ENCODE measurements at regions not wholly inside any gene's neighbourhood (a gene's known extent, or its start where the extent isn't known, plus 50 kb on each side); places are given as distances from the start of the nearest gene placed in this dataset.
A peak's percentile ranks its signal among the peaks of the same experiment; 100 is the strongest.

DNA sequence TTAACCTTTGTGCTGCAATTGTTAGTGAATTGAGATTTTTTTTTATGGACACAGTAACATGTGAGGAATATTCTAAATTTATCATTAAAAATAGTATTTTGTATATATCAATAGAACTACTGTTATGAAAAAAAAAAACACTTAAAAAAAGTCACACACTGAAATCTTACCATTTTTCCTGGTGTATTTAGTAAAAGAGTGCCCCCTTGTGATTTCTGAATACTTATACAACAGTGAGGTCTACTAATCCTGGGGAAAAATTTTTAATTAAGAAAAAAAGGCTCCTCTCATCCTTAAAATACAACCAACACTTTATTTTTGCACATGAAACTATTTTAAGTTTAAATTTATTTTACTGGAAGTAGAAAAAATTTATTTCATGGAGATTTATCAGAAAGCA lies 56.4 kb upstream of the SPOCK3 start:
- peak in 2 of 3 donors; percentile 10 to 53 for DNase-seq (ENCODE audit: low read depth in 2 of 3, low spot score in 2 of 3)

DNA sequence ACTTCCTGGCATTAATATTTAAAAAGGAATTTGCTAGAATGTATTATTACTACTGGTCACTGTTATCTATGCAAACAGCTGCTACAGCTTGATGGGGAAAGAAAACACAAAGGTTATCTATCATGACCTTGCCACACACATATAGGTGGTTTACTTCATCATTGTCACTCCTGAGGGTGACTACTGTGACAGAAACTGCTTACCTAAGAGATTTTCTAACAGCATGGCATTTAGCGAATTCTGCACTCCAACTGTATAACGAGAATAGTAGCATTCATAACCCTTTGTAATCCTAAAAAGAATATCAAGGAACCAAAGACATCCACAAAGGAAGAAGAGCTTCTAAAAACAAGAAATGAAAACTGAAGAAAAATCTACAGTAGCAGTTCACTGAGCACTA lies 74.6 kb upstream of the SPOCK3 start:
- no peak for DNase-seq (ENCODE audit: low read depth in 2 of 3, low spot score in 2 of 3)

DNA sequence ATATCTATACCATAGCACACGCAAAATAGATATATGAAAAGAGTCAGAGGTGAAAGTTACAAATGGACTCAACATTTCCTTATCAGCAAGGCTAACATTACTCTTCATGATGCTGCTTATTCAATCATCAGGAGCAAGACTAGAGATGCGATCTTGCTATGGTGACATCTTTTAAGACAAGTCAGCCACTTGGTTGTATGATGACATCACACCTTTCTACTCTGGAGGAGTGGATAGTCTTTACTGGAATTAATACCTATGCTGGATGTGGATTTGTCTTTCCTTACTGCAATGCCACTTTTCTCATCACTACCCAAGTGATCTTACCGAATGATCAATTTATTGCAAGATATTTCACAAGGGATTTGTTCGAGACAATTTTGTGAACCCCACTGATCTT lies 87.0 kb upstream of the SPOCK3 start:
- no peak for DNase-seq (ENCODE audit: low read depth in 2 of 3, low spot score in 2 of 3)

DNA sequence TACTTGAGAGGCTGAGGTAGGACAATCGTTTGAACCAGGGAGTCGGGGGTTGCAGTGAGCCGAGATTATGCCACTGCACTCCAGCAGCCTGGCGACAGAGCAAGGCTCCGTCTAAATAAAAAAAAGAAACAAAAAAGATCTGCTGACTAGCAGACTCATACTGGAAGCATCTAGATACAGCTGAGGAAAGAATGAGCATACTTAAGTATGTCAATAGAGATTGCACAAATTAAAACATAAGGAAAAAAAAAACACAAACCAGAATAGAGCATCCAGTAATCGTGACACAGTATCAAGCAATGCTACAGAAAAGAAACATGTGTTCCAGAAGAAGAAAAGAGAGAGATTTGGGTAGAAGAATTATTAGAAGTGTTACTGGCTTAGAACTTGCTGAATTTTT lies 105.5 kb upstream of the SPOCK3 start:
- DNase-seq (ENCODE audit: low read depth in 2 of 3, low spot score in 2 of 3) = no peak

DNA sequence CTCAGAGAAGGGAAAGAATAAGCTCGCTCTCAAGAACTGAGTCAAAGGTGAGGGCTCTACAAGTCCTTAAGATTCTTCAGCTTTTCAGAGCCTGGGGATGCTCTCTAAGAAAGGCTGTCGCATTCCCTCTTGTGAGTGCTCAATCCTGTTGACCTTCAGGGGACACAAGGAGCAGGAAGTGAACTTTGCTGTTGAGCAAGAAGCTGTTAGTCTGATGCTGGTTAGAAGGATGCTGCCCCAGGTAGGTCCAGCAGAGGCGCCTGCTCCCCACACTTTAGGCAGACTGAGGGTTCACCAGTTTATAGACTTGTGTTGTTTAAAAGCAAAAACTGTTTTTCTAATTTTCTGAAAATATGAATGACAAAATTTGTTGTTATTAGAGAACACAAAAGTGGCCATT lies 125.4 kb upstream of the SPOCK3 start:
- DNase-seq (ENCODE audit: low read depth in 2 of 3, low spot score in 2 of 3) = no peak

DNA sequence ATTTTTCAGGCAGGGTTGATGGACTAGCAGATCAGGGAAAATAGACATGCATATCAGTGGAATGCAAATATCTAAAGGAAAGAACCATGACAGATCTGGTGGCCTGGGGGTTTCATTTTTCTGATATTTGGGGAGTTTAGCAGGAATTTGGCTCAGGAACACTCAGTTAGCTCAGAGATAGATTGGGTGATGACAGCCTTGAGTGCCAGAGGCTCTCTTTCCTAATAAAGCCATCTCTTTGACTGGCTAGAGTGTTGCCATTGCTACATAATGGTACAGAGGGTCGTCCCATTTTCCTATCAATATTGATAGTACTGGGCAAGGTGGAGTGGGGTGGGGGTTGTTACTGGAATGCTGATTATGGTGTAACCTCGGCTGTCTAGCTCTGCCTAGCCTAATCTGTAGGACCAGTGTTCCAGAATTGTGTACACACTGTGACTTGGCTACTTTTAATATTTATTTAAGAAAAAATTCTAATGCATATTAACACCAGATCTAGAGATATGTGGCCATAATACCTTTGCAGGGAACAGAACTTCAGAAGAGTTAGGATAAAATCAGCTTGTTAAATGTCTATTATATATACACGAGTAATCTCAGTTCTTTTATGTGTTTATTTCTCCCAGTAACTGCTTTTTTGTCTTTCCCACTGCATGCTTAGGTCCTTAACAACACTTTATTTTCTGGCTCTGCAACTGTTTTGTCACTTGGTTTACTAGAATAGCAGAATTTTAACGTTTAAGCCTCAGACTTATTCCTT lies 145.0 kb upstream of the SPOCK3 start:
- no peak for DNase-seq (ENCODE audit: low read depth in 2 of 3, low spot score in 2 of 3)

DNA sequence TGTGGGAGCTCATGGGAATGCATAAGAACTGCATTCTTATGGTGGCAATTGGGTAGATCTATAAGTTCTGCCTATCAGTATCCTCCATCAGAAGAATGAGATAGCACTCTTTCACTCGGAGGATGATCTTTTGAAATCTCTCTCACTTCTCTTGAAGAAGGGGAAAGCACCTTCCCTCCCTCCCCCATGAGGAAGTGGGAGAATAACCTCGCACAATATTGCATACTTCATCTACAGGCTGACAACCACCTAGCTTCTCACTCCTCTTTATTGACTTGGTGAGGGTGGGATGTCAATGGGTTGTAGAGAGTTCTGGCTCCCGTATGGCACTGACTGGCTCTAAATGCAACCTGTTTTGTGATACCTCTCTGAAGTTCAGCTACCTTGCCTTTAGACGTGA lies 146.7 kb upstream of the SPOCK3 start:
- DNase-seq (ENCODE audit: low read depth in 2 of 3, low spot score in 2 of 3) = no peak

DNA sequence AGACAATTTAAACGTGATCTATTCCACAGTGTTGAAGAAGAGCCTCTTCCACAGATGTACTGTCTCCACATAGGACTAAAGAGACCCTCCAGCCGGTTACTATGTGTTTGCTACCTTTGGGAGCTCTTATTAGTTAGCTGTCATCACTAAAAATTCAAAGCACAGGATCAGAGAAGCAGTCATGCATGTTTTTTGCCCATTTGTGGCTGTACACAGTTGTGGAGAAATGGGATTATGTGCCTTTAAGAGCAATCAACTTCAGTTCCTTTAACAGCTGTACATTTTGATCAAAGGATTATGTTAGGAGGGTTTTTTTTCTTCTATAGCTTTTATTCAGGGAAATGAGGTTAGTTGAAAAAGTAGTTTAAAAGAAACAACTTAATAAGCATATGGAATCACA lies 149.0 kb upstream of the SPOCK3 start:
- no peak for DNase-seq (ENCODE audit: low read depth in 2 of 3, low spot score in 2 of 3)

DNA sequence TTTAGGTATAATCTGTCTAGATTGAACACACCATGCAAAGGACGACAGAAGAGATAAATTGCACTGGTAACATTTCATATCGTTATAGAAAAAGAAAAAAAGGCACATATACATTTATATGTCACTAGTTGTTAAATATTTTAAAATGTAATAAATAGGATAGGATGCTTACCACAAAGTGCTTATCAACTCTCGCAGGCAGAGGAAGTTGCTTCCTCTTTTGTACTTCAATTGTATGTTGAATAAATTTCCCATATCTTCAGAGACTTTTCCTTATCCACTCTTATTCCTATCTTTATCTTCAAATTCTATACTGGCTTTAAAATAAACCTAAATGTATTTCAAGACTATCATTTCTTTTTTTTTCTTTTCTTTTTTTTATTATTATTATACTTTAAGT lies 163.3 kb upstream of the SPOCK3 start:
- peak in 2 of 3 donors; percentile 30 to 68 for DNase-seq (ENCODE audit: low read depth in 2 of 3, low spot score in 2 of 3)

DNA sequence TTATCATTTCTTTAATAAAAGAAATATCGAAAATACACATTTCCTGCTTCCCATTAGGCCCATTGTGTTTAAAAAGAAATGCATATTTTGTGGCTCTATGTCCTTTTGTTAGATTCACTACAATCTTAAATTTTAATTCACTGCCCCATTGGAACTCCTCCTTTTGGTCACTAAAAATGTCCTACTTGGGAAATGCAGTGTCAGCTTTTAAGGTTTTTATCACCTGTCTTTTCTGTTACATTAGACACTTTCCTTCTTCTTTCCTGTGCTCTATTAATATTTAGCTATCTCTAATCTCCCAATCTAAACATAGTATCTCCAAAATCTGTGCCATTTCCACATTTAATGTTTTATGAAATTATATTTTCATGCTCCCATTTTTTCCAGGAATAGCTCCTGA lies 164.9 kb upstream of the SPOCK3 start:
- no peak for DNase-seq (ENCODE audit: low read depth in 2 of 3, low spot score in 2 of 3)

DNA sequence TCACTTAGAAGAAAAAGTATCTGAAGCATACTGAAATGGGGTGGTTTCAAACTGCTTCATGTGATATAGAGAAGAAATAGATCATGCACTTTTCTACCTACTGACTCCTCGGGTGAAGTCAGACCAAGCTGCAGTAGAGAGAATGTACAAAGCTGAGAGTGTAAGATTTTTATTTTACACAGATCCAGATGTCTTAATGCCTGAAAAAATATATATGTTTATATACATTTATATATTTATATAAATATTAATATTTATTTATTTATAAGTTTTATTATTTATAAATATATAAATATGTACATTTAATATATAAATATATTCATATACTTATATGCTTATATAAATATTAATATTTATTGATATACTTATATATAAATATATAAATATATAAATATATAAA lies 171.9 kb upstream of the SPOCK3 start:
- no peak for DNase-seq (ENCODE audit: low read depth in 2 of 3, low spot score in 2 of 3)

DNA sequence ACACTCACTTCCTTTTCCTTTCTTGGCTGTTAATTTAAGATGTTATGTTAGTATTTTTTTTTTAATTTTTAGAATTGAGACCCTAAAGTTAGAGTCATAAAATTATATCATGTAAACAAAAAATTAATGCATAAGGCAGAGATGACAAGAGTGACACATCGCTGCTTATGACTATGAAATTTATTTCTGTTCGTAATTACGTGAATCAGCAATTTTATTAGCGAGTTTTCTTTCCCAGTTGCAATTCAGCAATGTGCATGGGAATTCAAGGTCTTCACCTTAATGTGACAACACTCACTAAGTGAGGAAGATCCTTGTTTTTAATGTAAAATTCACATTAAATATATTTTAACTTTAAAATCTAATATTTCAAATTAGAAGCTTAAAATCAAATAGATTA lies 181.2 kb upstream of the SPOCK3 start:
- no peak for DNase-seq (ENCODE audit: low read depth in 2 of 3, low spot score in 2 of 3)

DNA sequence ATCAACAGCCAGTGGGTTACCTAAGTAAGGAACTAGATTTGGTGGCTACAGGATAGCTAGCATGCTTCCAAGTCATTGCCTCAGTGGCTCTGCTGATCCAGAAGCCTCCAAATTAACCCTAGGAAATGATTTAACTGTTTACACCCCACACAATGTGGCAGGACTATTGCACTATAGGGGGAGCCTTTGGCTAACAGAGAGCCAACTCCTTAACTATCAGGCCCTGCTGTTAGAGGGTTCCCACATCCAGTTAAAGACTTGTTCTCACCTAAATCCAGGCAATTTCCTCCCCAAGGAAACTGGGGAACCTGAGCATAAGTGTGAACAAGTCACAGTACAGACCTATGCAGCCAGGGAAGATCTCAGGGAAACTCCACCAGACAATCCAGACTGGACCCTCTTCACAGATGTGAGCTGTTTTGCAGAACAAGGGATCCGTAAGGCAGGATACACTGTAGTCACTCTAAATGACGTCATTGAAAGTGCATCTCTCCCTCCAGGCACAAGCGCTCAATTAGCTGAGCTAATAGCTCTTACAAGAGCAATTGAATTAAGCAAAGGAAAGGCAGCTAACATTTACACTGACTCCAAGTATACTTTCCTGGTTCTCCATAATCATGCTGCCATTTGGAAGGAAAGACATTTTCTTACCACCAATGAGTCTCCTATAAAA lies 185.3 kb upstream of the SPOCK3 start:
- no peak for DNase-seq (ENCODE audit: low read depth in 2 of 3, low spot score in 2 of 3)

DNA sequence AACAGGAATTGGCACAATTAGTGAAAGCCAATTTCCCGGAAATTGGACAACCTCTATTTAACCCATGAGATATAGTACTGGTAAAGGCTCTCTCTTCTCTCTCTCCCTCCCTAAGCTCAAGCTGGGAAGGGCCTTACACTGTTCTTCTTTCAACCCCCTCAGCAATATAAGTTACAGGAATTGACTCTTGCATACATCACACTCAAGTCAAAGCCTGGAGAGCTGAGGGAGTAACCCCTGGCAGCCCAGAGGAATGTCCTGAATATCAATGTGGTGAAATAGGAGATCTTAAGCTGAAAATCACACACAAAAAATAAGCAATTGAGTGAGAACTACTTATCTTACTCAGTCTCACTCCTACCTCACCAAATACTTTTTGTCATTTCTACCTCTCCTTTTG lies 186.9 kb upstream of the SPOCK3 start:
- DNase-seq (ENCODE audit: low read depth in 2 of 3, low spot score in 2 of 3) = no peak

DNA sequence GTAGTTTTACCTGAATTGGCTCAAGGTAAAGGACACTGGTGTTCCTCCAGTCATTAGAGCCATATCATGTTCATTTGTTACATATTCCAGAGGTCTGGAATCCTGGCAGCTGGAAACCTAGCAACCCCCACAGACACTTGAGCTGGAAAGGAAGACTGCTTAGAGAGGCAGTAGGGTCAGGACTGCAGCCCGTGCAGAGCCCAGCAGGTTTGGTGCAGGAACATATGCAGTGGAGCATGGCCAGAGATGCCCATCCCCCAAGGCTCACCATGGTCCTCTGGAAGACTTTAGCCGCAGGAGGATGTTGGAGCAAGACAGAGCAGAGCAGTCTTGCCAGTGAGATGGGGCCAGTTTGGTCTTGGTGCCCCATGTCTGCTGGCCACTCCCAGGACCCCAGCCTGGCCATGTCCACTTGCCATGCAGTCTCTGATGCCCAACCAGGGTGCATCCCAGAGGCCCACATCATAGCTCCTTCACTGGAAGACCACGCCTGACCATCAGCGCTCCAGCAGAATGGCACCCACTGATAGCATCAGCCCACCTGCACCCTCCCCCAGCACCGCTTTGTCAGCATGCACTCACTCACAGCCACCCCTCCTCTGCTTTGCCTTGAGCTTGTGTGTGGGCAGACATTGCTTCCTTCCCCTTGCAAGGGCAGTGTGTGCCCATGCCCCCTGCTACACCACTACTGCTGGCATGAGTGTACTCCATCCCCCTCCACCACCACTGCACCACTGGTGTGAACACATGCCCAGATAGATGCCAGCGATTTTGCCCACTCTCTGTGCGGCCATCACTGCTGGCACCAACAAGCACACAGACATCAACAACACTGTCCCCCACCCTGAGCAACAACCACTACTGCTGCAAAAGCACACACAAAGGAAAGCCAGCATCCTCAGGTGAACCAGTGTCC lies 190.3 kb upstream of the SPOCK3 start:
- DNase-seq (ENCODE audit: low read depth in 2 of 3, low spot score in 2 of 3) = no peak

DNA sequence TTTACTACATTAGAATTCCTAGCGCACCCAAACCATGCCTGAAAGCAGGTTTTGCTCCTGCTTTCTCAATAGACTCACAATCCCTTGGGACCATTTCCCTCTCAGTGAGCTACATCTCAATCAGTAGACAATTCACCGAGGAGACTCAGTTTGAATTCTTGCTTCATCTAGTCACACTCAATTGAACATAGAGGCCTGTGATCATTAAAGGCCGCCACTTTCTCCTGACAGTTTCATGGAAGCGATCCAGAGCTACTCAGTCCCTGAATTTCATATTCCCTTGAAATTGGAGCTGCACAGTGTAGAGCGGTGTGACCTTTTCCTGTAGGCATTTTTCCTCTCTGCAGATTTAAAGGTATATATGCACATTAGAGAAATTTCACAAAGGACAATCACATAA lies 193.9 kb upstream of the SPOCK3 start:
- DNase-seq (ENCODE audit: low read depth in 2 of 3, low spot score in 2 of 3) = no peak

DNA sequence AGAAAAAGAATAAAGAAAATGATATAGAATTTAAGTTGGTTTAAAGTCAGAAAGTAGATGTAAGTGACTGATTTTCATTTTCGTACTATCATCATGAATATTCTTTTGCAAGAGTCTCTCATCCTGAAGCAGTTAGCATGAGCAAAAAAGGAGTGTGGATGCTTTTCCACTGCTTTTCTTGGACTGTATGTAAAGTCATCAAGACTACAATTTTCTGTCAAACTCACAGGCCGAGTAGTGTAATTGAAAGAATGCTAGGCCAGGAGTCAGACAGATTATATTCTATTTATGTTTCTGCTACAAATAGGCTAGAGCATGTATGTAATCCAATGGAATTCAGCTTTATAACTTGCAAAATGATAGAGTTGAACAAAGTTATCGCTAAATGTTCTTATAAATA lies 197.1 kb upstream of the SPOCK3 start:
- DNase-seq (ENCODE audit: low read depth in 2 of 3, low spot score in 2 of 3) = no peak

DNA sequence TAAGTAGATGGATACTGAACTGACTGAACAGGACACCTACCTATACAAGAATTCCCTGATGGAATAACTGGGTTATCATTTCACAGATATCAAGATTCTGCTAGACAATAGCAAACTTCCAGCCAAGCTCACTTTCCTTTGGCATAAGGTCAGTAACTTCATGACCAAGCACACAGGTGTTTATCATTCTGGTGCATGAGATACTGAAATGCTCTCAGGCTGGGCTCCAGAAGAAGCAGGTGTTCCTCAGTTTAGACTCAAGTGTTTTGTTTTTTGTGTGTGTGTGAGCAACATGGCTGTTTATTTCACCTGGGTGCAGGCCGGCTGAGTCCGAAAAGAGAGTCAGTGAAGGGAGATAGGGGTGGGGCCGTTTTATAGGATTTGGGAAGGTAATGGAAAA lies 201.5 kb upstream of the SPOCK3 start:
- no peak for DNase-seq (ENCODE audit: low read depth in 2 of 3, low spot score in 2 of 3)

DNA sequence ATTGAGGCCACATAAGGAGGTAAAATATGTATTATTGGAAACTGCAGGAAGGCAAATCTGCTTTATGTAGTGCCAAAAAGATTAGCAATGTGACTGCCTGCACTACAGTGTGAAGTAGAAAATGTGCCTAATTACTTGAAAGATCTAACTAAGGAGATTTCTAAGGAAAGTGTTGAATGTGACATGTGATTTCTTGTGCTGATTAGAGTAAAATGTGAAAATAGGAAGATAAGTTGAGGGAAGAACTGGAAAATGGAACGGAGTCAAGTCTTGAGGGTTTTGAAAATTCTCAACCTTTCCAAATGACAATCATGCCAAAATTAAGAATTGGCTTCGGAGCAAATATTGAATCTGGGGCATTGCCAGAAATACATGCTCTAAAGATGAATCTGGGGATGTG lies 209.5 kb upstream of the SPOCK3 start:
- no peak for DNase-seq (ENCODE audit: low read depth in 2 of 3, low spot score in 2 of 3)

DNA sequence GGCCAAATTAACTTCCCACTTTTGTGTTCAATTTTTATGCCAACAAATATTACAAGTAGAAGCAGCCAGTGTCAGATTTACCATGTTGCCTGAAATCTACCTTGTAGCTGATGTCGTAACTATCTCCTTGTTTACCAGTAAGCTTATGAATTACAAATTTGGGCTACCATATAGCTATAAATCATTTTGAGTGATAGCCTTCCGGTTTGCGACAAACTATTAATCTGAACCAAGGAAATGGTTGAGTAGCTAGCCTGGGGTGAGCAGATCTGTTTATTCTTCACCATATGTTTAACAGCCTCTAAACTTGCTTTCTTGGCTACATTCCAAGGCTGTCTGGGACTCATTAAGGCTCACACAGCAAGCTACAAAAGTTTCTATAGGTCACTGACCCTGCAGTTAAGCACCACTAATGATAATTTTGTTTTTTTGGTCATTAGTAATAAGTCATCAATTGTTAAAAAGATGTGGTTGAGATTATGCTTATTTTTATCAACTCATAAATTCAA lies 218.7 kb upstream of the SPOCK3 start:
- DNase-seq (ENCODE audit: low read depth in 2 of 3, low spot score in 2 of 3) = no peak

DNA sequence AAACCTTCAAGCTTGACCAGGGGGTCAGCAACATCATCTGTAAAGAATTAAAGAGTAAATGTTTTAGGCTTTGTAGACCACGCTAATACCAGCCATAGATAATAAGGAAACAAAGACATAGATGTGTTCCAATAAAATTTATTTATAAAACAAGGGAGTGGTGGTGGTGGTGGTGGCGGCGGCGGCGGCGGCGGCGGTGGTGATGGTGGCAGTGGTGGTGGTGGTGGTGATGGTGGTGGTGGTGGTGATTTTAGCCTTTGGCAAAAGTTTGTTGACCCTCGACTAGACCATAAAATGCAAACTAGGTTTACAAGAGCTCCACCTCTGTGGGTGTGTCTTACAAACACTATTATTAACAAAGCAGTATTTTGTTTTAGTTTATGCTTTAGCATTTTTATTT lies 222.3 kb upstream of the SPOCK3 start:
- DNase-seq (ENCODE audit: low read depth in 2 of 3, low spot score in 2 of 3) = no peak

Data from hematopoietic multipotent progenitor cell (in vitro differentiated cells).